ENCODE measurements at regions not wholly inside any gene's neighbourhood (a gene's known extent, or its start where the extent isn't known, plus 50 kb on each side); places are given as distances from the start of the nearest gene placed in this dataset.

DNA sequence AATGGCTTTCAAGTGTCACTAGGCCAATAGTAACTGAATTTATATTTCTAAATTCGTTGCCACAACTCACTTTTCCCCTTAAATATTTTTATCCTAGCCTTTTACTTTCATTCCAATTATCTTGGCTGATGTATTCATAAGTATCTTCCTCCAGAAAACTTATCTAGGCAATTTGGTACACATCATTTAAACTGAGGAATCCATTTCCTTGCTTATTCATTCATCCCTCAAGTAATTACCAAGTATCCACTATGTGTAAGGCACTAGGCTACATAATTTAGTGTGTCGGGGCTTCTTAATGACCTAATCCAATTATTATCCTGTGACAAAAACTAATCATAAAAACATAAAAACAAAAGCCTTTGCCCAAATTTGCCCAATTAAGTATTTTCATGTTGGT lies 258.3 kb upstream of the TCF21 start:
- TF ChIP-seq STAT3 (IDR thresholded peaks at IDR 0.05; ENCODE audit: low read depth, low read length) (no peak), MXI1 (IDR thresholded peaks at IDR 0.05; ENCODE audit: low read depth, low read length) (no peak), SUPT20H (IDR thresholded peaks at IDR 0.05; ENCODE audit: borderline replicate concordance, control insufficient read depth, low read depth, low read length) (no peak), RAD51 (IDR thresholded peaks at IDR 0.05) (no peak), TCF3 (IDR thresholded peaks at IDR 0.05; ENCODE audit: borderline replicate concordance, insufficient read depth, low read depth, low read length) (no peak), CHD4 (IDR thresholded peaks at IDR 0.05) (no peak), IRF4 (IDR thresholded peaks at IDR 0.05; ENCODE audit: low read depth, low read length) (no peak), BMI1 (IDR thresholded peaks at IDR 0.05; ENCODE audit: borderline replicate concordance) (no peak), NR2F1 (conservative IDR thresholded peaks at IDR 0.05) (no peak), EP300 (IDR thresholded peaks at IDR 0.05; ENCODE audit: borderline replicate concordance in 1 of 2, control insufficient read depth in 1 of 2, low read depth in 2 of 2, low read length in 2 of 2) (no peak)
- TF ChIP-seq, protein P1, sequence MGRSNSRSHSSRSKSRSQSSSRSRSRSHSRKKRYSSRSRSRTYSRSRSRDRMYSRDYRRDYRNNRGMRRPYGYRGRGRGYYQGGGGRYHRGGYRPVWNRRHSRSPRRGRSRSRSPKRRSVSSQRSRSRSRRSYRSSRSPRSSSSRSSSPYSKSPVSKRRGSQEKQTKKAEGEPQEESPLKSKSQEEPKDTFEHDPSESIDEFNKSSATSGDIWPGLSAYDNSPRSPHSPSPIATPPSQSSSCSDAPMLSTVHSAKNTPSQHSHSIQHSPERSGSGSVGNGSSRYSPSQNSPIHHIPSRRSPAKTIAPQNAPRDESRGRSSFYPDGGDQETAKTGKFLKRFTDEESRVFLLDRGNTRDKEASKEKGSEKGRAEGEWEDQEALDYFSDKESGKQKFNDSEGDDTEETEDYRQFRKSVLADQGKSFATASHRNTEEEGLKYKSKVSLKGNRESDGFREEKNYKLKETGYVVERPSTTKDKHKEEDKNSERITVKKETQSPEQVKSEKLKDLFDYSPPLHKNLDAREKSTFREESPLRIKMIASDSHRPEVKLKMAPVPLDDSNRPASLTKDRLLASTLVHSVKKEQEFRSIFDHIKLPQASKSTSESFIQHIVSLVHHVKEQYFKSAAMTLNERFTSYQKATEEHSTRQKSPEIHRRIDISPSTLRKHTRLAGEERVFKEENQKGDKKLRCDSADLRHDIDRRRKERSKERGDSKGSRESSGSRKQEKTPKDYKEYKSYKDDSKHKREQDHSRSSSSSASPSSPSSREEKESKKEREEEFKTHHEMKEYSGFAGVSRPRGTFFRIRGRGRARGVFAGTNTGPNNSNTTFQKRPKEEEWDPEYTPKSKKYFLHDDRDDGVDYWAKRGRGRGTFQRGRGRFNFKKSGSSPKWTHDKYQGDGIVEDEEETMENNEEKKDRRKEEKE (IDR thresholded peaks at IDR 0.05) = no peak
- no peak overlapping the region for H2AFZ ChIP-seq (ENCODE audit: control insufficient read depth, low read depth, low read length)
- FAIRE-seq (no peak), DNase-seq (ENCODE audit: low read depth, low spot score) (no peak), ATAC-seq (no peak)
- no peaks in the 10 kb centered on the region; a peak in 1 of 4 replicates for H3K27me3 ChIP-seq (replicated peaks in 1 of 2; ENCODE audit: control insufficient read depth in 2 of 2, insufficient read depth in 2 of 2, low read length in 1 of 2)
- ChIA-PET CTCF (no interaction called here), RAD21 (ENCODE audit: unreplicated experiment) (no interaction called here), SMC1A (ENCODE audit: uncharacterized antibody, unreplicated experiment) (no interaction called here), POLR2A (no interaction called here)
- H3K36me3 ChIP-seq (ENCODE audit: control insufficient read depth in 2 of 2, insufficient read depth in 2 of 2, low read length in 1 of 2) = no peaks in the 10 kb centered on the region
- no peaks in the 10 kb centered on the region for H3K79me2 ChIP-seq (ENCODE audit: control insufficient read depth, insufficient read depth, low read length)
- H3K9me3 ChIP-seq (replicated peaks; ENCODE audit: control insufficient read depth, insufficient read depth, low read length) = no peaks in the 10 kb centered on the region
- BruUV-seq (replicated peaks) = no TSS peak
- no peaks in the 10 kb centered on the region for H4K20me1 ChIP-seq (ENCODE audit: control insufficient read depth, insufficient read depth)
- H3K27ac ChIP-seq (ENCODE audit: control insufficient read depth, insufficient read depth) = no peak overlapping the region
- no peaks in the 10 kb centered on the region for H3K4me1 ChIP-seq (ENCODE audit: control insufficient read depth, insufficient read depth, low read length)
- H3K4me2 ChIP-seq (ENCODE audit: control insufficient read depth, insufficient read depth) = no peak overlapping the region
- intact Hi-C loops (cut with micrococcal nuclease; ENCODE audit: unreplicated experiment) (no loop called here), in situ Hi-C loops (cut with MboI) (no loop called here)
- WGBS (ENCODE audit: insufficient coverage, insufficient replicate concordance, low lambda C conversion rate, missing lambda C conversion rate) = 15% methylated on average over 2 of the region's 2 CpGs
- H3K9ac ChIP-seq (ENCODE audit: control insufficient read depth, insufficient read depth, low read length) = no peak overlapping the region
- H3K4me3 ChIP-seq = no peak overlapping the region
